Vagina (tissue), 2 donors: ENCODE measurements at regions not wholly inside any gene's neighbourhood (a gene's known extent, or its start where the extent isn't known, plus 50 kb on each side); places are given as distances from the start of the nearest gene placed in this dataset.

Source experiments
- DNase-seq, 2 donors: peaks; one replicate each; pipeline ENCODE4 v3.0.0-alpha.2; 2017; ENCODE audit errors: extremely low spot score in 2 of 2
- H3K27ac ChIP-seq: fragments of 200-600 bp; sonication (generic); one replicate; pipeline ENCODE4 v1.5.1; 2019
- H3K27me3 ChIP-seq: fragments of 200-600 bp; sonication (generic); one replicate; pipeline ENCODE4 v1.5.1; 2019
- H3K36me3 ChIP-seq, 2 donors: fragments of 200-600 bp; sonication (generic); one replicate each; pipeline ENCODE4 v1.5.1; 2017 to 2019
- H3K4me1 ChIP-seq: fragments of 200-600 bp; sonication (generic); one replicate; pipeline ENCODE4 v1.5.1; 2019
- H3K4me3 ChIP-seq, 2 donors: fragments of 200-600 bp; sonication (generic); 1 replicate in 1 of 2; 2 replicates in 1 of 2; pipeline ENCODE4 v1.5.1; 2016 to 2019
- H3K9me3 ChIP-seq: fragments of 200-600 bp; sonication (generic); one replicate; pipeline ENCODE4 v1.5.1; 2019
- POLR2A ChIP-seq, 2 donors: fragments of 450-650 bp; IDR thresholded peaks; one replicate each; pipeline ENCODE4 v1.6.1; 2017; ENCODE audit warnings: antibody characterized with exemption in 2 of 2, mild to moderate bottlenecking in 2 of 2, moderate library complexity in 2 of 2
- POLR2AphosphoS5 ChIP-seq, 2 donors: sonication (generic); formaldehyde crosslinking; IDR thresholded peaks; one replicate each; pipeline ENCODE4 v1.9.0; 2017; ENCODE audit warnings: antibody characterized with exemption in 2 of 2, mild to moderate bottlenecking in 2 of 2, low read depth in 1 of 2; ENCODE audit not compliant: insufficient read depth in 1 of 2
- intact Hi-C: fragments of 100-400 bp; cut with DNase I; formaldehyde crosslinking; loops from one replicate; pipeline ENCODE4 v1.15.1; 2023
- TF ChIP-seq, protein P1 (sequence below), 3 experiments: fragments of 450-650 bp in 2 of 3; fragments of 200-600 bp in 1 of 3; sonication (generic) in 1 of 3; IDR thresholded peaks; one replicate each; pipeline ENCODE4 v1.5.1; 2017 to 2019; ENCODE audit warnings: antibody characterized with exemption in 3 of 3, mild to moderate bottlenecking in 2 of 3, moderate library complexity in 2 of 3

- no peaks in the 10 kb centered on the region for H3K27me3 ChIP-seq
- no peaks in the 10 kb centered on the region for H3K9me3 ChIP-seq
- H3K36me3 ChIP-seq: no peaks in the 10 kb centered on the region
- H3K27ac ChIP-seq: no peak overlapping the region
- intact Hi-C loops: no loop called here
- no peak for TF ChIP-seq POLR2AphosphoS5 (IDR thresholded peaks at IDR 0.05; ENCODE audit: insufficient read depth in 1 of 2, low read depth in 1 of 2)
- TF ChIP-seq, protein P1, sequence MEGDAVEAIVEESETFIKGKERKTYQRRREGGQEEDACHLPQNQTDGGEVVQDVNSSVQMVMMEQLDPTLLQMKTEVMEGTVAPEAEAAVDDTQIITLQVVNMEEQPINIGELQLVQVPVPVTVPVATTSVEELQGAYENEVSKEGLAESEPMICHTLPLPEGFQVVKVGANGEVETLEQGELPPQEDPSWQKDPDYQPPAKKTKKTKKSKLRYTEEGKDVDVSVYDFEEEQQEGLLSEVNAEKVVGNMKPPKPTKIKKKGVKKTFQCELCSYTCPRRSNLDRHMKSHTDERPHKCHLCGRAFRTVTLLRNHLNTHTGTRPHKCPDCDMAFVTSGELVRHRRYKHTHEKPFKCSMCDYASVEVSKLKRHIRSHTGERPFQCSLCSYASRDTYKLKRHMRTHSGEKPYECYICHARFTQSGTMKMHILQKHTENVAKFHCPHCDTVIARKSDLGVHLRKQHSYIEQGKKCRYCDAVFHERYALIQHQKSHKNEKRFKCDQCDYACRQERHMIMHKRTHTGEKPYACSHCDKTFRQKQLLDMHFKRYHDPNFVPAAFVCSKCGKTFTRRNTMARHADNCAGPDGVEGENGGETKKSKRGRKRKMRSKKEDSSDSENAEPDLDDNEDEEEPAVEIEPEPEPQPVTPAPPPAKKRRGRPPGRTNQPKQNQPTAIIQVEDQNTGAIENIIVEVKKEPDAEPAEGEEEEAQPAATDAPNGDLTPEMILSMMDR (IDR thresholded peaks at IDR 0.05): no peak
- no peak for TF ChIP-seq POLR2A (IDR thresholded peaks at IDR 0.05)
- DNase-seq: no peak
- no peak overlapping the region for H3K4me3 ChIP-seq
- H3K4me1 ChIP-seq: no peaks in the 10 kb centered on the region
Observed at GRCh38 chr4:167779864-167780263, 312.5 kb upstream of the ANXA10 start.

DNA sequence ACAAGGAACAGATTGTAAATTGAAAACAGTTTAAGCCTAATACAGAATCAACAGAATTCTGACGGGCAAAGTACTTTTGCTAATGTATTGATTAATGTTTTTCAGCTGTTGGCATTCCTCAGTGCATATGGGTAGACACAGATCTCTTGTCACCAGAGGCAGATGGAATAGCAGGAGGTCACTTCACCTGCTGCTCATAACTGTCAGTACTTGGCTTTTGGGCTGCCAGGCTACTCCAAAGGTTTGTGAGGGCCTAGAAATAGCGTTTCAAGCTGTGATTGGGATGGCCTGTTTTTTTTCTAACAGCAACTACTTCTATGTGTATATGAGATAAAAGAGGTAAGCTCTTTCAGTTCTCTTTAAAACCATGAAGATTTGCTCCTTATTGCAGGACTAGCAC lies 307.5 kb upstream of the ANXA10 start:
- Histone ChIP-seq H3K27me3 (no peaks in the 10 kb centered on the region), H3K4me3 (no peak overlapping the region), H3K36me3 (no peaks in the 10 kb centered on the region), H3K4me1 (no peaks in the 10 kb centered on the region), H3K9me3 (no peaks in the 10 kb centered on the region), H3K27ac (no peak overlapping the region)
- no peak for DNase-seq
- TF ChIP-seq, protein P1 (IDR thresholded peaks at IDR 0.05): no peak
- TF ChIP-seq POLR2AphosphoS5 (IDR thresholded peaks at IDR 0.05; ENCODE audit: insufficient read depth in 1 of 2, low read depth in 1 of 2) (no peak), POLR2A (IDR thresholded peaks at IDR 0.05) (no peak)
- intact Hi-C loops: no loop called here

DNA sequence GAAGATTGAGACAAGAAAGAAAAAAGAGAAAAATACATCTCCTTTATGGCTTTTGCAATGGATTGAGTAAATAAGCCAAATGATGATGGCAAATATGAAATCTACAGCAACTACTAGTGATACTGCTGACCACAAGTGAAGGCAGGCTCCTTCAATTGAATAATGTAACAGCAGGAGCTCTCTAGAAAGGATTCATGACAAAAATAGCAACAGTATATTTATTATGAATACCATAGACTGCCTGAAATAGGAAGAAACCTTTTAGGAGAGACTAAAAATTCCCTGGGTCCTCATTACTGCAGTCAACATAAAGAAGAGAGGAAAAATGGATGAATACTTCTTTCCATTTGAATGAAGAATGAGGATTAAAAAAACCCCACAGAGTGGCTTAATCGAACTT lies 306.8 kb upstream of the ANXA10 start:
- intact Hi-C loops: no loop called here
- no peaks in the 10 kb centered on the region for H3K36me3 ChIP-seq
- TF ChIP-seq POLR2A (IDR thresholded peaks at IDR 0.05): no peak
- TF ChIP-seq, protein P1 (IDR thresholded peaks at IDR 0.05): no peak
- TF ChIP-seq POLR2AphosphoS5 (IDR thresholded peaks at IDR 0.05; ENCODE audit: insufficient read depth in 1 of 2, low read depth in 1 of 2): no peak
- no peaks in the 10 kb centered on the region for H3K9me3 ChIP-seq
- H3K27ac ChIP-seq: no peak overlapping the region
- DNase-seq: no peak
- no peaks in the 10 kb centered on the region for H3K27me3 ChIP-seq
- H3K4me1 ChIP-seq: no peaks in the 10 kb centered on the region
- H3K4me3 ChIP-seq: no peak overlapping the region

DNA sequence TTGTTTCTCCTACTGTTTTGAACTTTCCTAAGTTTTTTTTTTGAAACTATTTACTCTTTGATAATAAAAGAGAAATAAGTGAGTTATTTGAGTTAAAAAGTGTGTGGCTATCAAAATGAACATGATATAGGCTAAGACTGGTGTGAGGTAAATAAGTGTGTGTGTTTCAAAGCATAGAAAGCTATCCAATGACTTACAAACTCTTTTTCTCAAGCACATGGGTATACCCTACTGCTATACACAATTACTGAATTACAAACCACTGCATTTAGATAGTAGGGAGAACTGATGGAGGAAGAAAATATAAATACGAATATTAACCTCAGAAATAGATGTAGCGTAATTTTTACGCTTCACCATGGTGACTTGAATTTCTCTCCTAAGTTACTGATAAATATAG lies 305.8 kb upstream of the ANXA10 start:
- intact Hi-C loops: no loop called here
- H3K36me3 ChIP-seq: no peaks in the 10 kb centered on the region
- DNase-seq: no peak
- H3K9me3 ChIP-seq: no peaks in the 10 kb centered on the region
- H3K27ac ChIP-seq: no peak overlapping the region
- no peak overlapping the region for H3K4me3 ChIP-seq
- TF ChIP-seq, protein P1 (IDR thresholded peaks at IDR 0.05): no peak
- TF ChIP-seq POLR2A (IDR thresholded peaks at IDR 0.05) (no peak), POLR2AphosphoS5 (IDR thresholded peaks at IDR 0.05; ENCODE audit: insufficient read depth in 1 of 2, low read depth in 1 of 2) (no peak)
- no peaks in the 10 kb centered on the region for H3K27me3 ChIP-seq
- no peaks in the 10 kb centered on the region for H3K4me1 ChIP-seq

- Histone ChIP-seq H3K27me3 (no peaks in the 10 kb centered on the region), H3K4me1 (no peaks in the 10 kb centered on the region), H3K27ac (no peak overlapping the region), H3K4me3 (no peak overlapping the region), H3K36me3 (no peaks in the 10 kb centered on the region), H3K9me3 (no peaks in the 10 kb centered on the region)
- DNase-seq: no peak
- intact Hi-C loops: no loop called here
- TF ChIP-seq POLR2AphosphoS5 (IDR thresholded peaks at IDR 0.05; ENCODE audit: insufficient read depth in 1 of 2, low read depth in 1 of 2) (no peak), POLR2A (IDR thresholded peaks at IDR 0.05) (no peak)
- TF ChIP-seq, protein P1 (IDR thresholded peaks at IDR 0.05): no peak
Observed at GRCh38 chr4:167787231-167787630, 305.1 kb upstream of the ANXA10 start.
